ENCODE measurements at regions not wholly inside any gene's neighbourhood (a gene's known extent, or its start where the extent isn't known, plus 50 kb on each side); places are given as distances from the start of the nearest gene placed in this dataset.

- ATAC-seq: no peak
- TF ChIP-seq CSRNP3 (CRISPR knock-in tag; IDR thresholded peaks at IDR 0.05) (no peak), ISL1 (CRISPR knock-in tag; IDR thresholded peaks at IDR 0.05) (no peak), PATZ1 (CRISPR knock-in tag; IDR thresholded peaks at IDR 0.05; ENCODE audit: borderline replicate concordance) (no peak), ZNF70 (CRISPR knock-in tag; IDR thresholded peaks at IDR 0.05) (no peak), ZFP3 (CRISPR knock-in tag; IDR thresholded peaks at IDR 0.05) (no peak), ZNF565 (CRISPR knock-in tag; conservative IDR thresholded peaks at IDR 0.05; ENCODE audit: low read depth) (no peak), TSHZ2 (CRISPR knock-in tag; IDR thresholded peaks at IDR 0.05) (no peak), CSDC2 (CRISPR knock-in tag; IDR thresholded peaks at IDR 0.05) (no peak), ZC3H10 (CRISPR knock-in tag; IDR thresholded peaks at IDR 0.05) (no peak), POU6F1 (CRISPR knock-in tag; IDR thresholded peaks at IDR 0.05; ENCODE audit: borderline replicate concordance, low read depth) (no peak), SNAI2 (CRISPR knock-in tag; IDR thresholded peaks at IDR 0.05) (no peak), PPARA (CRISPR knock-in tag; IDR thresholded peaks at IDR 0.05; ENCODE audit: borderline replicate concordance) (no peak), CREB5 (CRISPR knock-in tag; IDR thresholded peaks at IDR 0.05; ENCODE audit: low read depth) (no peak), ZFP30 (CRISPR knock-in tag; IDR thresholded peaks at IDR 0.05) (no peak), TCF4 (CRISPR knock-in tag; IDR thresholded peaks at IDR 0.05; ENCODE audit: borderline replicate concordance) (no peak), ZNF8 (CRISPR knock-in tag; IDR thresholded peaks at IDR 0.05) (no peak), ESRRG (CRISPR knock-in tag; IDR thresholded peaks at IDR 0.05) (no peak), GLIS3 (CRISPR knock-in tag; IDR thresholded peaks at IDR 0.05) (no peak), BACH2 (CRISPR knock-in tag; IDR thresholded peaks at IDR 0.05; ENCODE audit: borderline replicate concordance) (no peak)
These were observed 111.9 kb upstream of the TANK start for GRCh38 chr2:161048317-161048716.

GRCh38 chr2:161049559-161049958, 110.7 kb upstream of the TANK start:
- no peak for ATAC-seq
- no peak for TF ChIP-seq OSR1 (CRISPR knock-in tag; IDR thresholded peaks at IDR 0.05)
- no peak for TF ChIP-seq ESRRG (CRISPR knock-in tag; IDR thresholded peaks at IDR 0.05)
- no peak for TF ChIP-seq SNAI2 (CRISPR knock-in tag; IDR thresholded peaks at IDR 0.05)
- TF ChIP-seq TCF4 (CRISPR knock-in tag; IDR thresholded peaks at IDR 0.05; ENCODE audit: borderline replicate concordance): no peak
- no peak for TF ChIP-seq ZNF8 (CRISPR knock-in tag; IDR thresholded peaks at IDR 0.05)
- no peak for TF ChIP-seq GLIS3 (CRISPR knock-in tag; IDR thresholded peaks at IDR 0.05)
- no peak for TF ChIP-seq ZFP30 (CRISPR knock-in tag; IDR thresholded peaks at IDR 0.05)
- no peak for TF ChIP-seq CREB5 (CRISPR knock-in tag; IDR thresholded peaks at IDR 0.05; ENCODE audit: low read depth)
- no peak for TF ChIP-seq CSRNP3 (CRISPR knock-in tag; IDR thresholded peaks at IDR 0.05)
- no peak for TF ChIP-seq TSHZ2 (CRISPR knock-in tag; IDR thresholded peaks at IDR 0.05)
- no peak for TF ChIP-seq TOX (CRISPR knock-in tag; IDR thresholded peaks at IDR 0.05; ENCODE audit: borderline replicate concordance)
- no peak for TF ChIP-seq ZNF70 (CRISPR knock-in tag; IDR thresholded peaks at IDR 0.05)
- TF ChIP-seq RARB (CRISPR knock-in tag; IDR thresholded peaks at IDR 0.05): no peak
- no peak for TF ChIP-seq CSDC2 (CRISPR knock-in tag; IDR thresholded peaks at IDR 0.05)
- no peak for TF ChIP-seq ZFP3 (CRISPR knock-in tag; IDR thresholded peaks at IDR 0.05)
- TF ChIP-seq ISL1 (CRISPR knock-in tag; IDR thresholded peaks at IDR 0.05): no peak
- no peak for TF ChIP-seq PATZ1 (CRISPR knock-in tag; IDR thresholded peaks at IDR 0.05; ENCODE audit: borderline replicate concordance)

Measured in SK-N-SH treated with all-trans-retinoic acid at 6 μM for 48 hours (cell line).